ENCODE measurements at regions not wholly inside any gene's neighbourhood (a gene's known extent, or its start where the extent isn't known, plus 50 kb on each side); places are given as distances from the start of the nearest gene placed in this dataset.

DNA sequence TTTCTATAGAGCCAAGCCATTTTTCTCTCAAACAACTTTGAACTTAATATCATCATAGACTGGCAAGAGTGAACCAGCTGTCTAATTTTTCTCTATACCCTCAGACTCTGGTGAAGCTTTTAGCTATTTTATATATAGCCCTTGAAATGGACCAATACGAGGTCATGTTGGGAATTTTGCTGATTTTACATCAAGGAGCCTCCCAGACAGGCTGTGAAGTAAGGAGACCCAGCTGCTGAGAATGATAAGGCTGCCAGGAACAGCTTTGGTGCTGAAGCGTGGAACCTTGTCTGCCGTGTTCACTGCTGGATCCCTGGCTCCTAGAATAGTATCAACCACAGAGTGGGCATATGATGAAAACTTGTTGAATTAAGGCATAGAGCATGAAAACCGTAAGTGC, 326.2 kb upstream of the NAV3 start:
- DNase-seq (ENCODE audit: low read depth in 4 of 4, low spot score in 2 of 4), result no peak

DNA sequence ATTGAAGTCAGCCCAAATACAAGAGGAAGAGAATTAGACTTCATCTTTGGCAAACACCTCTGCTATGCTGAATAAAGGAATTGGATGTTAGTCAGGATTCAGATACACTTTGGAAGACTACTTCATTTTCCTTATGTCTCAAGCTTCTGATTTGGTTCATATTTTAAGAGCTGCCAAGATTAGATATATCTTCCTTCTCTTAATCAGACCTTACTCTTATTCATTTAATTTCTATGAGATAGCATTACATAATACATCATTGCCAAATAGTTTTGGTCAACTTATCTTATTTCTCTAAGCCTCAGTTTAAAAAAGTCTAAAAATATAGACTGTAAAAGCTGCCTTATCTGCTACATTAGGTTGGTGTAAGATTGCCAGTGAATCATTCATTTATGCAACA, 330.6 kb upstream of the NAV3 start:
- DNase-seq (ENCODE audit: low read depth in 4 of 4, low spot score in 2 of 4), result no peak

DNA sequence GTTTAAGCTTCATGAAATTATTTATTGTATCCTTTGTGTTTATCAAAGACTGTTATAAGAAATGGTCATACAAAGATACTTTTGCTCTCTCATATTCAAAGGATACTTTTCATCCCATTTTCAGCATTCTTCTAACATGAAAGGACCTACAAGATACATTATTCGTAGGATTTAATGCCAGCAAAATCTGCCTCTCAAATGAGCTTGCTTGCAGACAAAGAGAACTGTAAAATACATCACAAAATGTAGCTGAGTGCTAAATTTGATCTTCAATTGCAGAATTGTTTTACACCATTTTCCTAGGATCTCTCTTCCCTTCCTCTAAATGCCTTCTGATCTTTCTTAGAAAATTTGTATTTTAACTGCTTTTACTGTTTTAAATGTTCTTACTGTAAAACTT, 333.0 kb upstream of the NAV3 start:
- no peak for DNase-seq (ENCODE audit: low read depth in 4 of 4, low spot score in 2 of 4)

DNA sequence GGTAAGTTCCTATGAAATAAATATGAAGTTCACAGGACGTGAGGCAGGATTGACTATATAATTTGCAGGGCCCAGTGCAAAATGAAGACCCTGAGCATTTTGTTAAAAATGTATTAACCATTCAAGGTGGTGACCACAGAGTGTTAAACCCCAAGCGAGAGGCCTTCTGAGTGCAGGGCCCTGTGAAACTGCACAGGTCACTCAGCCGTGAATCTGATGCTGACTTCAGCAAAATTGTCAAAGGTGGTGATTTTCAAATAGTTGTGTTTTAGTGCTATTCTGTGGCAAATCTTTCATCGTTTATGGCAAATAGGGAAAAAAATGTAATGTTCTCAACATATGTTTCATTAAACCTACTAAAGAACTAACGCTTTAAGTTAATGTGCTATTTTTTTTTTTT, 334.0 kb upstream of the NAV3 start:
- no peak for DNase-seq (ENCODE audit: low read depth in 4 of 4, low spot score in 2 of 4)

DNA sequence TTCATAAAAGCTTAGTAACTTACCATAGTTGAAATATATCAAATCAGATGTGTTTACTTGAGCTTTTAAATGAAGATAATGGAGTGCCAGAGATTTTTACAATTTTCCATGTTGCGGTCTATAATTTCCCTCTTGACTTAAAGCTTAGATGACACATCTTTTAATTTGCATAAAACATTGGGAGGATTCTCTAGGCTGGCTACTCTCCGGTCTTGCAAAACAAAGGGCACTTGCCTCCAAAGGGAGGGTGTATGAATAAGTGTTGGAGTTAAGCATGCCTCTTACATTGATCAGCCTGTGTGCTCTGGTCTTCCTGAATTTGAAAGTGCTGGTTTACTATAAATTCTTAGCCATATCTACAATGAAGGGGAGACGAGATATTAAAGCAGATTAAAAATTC, 336.4 kb upstream of the NAV3 start:
- no peak for DNase-seq (ENCODE audit: low read depth in 4 of 4, low spot score in 2 of 4)

DNA sequence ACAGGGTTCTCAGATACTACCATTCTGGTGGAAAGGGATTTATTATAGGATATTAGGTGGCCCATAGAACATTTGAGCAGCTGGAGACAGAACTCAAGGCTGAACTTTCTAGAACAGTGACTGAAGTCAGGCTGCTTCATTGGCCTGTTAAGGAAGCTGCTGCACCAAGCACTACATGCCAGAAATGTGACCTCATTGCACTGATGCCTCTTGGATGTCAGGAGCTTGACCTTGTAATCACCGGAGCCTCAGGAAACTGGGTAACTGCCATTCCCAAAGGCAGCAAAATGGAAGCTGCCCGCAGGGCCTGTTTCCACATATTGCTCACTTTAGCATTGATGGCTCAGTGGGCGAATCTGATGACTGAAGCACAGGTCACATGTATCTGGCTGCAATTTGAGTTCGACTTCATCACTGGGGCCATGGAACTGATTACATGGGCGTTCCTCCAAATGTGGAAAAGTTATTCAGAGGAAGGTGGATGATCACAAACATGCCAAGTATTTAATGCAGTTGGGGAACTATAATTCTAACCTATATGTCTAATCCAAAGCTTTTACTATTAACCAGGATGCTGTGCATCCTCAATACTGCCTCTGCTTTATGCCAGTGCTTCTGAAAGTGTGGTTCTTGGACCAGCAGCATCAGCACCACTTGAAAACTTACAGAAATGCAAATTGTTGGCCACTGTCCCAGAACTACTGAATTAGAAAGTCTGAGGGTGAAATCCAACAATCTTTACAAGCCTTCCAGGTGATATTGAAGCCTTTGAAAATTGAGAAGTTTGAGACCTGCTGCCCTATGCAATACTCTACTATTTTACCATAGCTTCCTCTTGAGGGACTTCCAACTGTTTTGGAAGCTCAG, 337.2 kb upstream of the NAV3 start:
- no peak for DNase-seq (ENCODE audit: low read depth in 4 of 4, low spot score in 2 of 4)

DNA sequence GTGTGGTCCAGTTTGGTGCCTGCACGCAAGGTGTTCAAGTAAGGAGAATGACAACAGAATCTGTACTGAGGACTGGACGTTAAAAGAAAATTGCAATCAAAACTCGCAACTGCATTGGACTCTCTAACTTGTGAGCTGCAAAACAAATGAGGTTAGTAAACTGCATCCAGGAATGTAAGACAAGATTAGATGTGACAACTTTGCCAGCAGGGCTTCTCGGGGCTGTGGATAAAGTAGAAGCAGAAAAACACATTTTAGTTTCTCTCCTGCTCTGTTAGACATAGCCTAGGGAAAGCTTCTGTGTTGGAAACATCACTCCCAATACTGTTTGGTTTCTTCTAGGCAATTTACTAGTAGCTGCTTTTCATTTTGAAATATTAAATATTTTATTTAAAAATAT, 338.2 kb upstream of the NAV3 start:
- no peak for DNase-seq (ENCODE audit: low read depth in 4 of 4, low spot score in 2 of 4)

DNA sequence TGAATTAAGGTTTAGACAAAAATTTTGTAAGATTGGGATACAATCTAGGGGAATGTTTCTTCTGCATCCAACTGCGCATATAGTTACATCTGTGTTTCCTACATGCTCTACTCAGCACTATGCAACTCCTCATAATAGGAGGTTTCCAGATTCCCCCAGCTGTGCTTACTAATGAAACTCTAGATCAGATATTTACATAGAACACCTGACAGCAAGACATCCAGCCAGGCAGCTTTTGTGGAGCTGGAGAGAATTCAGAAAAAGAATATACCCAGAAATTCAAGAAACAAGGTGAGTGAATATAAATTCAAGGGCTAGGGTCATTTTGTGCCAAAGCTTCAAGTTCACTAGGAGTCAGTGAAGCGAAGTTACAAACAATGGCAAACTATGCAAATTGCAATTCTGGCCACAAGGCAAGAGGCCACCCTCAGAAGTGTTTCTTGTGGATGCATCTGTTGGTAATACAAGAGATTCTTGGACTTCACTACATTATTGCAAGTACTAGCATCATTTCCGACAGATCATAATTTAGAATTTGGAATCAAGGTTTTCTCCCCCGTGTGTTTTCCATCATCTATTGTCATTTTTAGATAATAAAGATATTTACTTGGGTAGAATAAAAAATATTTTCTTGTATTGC, 341.2 kb upstream of the NAV3 start:
- DNase-seq (ENCODE audit: low read depth in 4 of 4, low spot score in 2 of 4), result no peak

DNA sequence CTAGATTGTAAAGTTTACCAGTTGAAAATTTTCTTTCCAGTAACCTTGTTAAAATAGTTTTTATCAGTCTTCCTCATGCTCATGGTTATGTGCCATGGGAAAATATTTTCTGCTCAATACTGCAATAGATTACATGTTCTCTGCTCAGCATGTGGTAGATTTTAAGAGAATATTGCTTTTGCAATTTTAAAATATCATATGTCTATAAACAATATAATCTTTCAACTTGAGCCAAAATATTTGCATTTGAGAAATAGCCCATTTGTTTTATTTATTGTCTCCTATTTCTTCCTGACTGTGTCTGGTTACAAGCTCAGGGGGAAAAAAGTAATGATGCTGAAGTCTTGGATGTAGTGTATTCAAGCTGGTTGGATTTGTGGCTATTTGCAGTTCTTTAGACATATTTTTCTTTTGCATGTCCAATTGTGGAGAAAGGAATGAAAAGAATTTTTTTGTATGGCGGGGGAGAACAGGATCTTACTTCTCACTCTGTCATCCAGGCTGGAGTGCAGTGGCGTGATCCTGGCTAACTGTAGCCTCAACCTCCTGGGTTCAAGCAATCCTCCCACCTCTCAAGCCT, 342.6 kb upstream of the NAV3 start:
- peak in 2 of 4 donors; percentile 11 to 12 for DNase-seq (ENCODE audit: low read depth in 4 of 4, low spot score in 2 of 4)

DNA sequence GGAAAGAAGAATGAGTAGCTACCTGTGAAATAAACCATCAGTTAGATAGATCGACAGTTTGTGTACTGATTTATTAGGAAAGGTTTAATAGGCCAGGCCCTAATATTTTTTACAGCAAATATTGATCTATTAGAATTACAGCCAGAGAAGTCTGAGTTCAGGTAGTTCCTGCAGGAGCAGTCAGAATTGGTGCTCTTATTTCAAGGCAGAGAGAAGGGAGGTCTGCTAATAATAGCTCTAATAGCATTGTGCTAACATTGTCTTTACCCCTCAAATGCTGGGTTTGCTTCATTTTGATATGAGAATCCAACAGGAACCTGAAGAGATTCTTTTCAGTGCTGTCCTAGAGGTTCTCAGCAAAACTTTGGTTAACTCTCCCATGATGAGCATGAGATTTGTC, 343.8 kb upstream of the NAV3 start:
- DNase-seq (ENCODE audit: low read depth in 4 of 4, low spot score in 2 of 4), result no peak

DNA sequence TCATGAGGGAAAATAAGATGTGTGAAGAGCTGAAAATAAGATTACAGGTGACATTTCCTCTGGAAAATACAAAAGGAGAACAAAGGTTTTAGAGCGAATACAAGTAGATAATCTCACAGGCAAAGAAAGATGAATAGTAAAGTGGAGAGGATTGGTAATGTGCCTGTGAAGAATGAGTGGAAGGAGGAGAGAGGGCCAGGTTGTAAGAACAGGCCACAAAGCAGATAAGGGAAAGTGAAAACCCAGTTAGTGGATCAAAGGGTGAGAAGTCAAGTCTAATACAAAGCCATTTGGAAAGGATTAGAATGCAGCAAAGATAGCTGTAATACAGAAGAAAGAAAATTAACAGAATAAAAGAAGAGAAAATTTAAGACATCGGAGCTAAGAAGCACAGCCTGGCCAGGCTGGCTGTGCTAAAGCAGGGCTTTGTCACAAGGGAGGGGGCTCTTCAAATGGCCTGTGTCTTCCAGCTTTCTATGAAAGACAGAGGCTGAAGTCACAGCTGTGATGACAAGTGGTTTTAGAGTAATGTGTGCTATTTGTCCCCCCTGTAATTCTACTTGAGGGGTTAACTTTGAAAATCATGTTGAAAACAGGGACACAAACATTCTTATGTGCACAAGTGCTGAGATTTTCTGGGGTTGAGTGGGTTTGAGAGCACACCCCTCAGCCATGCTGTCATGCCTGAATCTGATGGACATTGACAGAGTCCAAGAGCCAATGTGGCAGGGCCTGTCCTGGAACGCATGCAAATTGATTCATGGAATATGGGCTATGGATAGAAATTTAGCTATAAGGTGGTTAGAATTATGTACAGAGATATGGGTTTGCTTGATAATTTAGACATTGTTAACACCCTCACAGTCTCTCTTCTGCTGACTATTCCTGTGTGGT, 344.5 kb upstream of the NAV3 start:
- no peak for DNase-seq (ENCODE audit: low read depth in 4 of 4, low spot score in 2 of 4)

DNA sequence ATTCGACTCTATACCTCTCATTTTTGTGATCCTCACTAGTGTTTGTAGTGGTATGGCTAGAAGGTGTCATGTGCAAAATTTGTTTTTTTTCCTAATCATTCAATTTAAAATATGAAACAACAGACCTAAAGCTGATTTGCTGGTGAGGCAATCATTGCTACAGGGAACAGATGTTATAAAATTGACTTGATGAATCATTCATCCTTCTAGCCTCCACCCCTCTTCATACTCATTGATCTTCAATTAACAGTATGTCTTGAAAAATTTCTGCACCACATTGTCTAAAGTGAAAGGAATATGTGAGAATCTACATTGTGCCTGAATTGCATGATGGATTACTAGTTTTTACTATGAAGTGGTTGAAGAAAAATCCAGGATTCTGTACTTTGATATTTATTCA, 349.0 kb upstream of the NAV3 start:
- DNase-seq (ENCODE audit: low read depth in 4 of 4, low spot score in 2 of 4), result no peak

DNA sequence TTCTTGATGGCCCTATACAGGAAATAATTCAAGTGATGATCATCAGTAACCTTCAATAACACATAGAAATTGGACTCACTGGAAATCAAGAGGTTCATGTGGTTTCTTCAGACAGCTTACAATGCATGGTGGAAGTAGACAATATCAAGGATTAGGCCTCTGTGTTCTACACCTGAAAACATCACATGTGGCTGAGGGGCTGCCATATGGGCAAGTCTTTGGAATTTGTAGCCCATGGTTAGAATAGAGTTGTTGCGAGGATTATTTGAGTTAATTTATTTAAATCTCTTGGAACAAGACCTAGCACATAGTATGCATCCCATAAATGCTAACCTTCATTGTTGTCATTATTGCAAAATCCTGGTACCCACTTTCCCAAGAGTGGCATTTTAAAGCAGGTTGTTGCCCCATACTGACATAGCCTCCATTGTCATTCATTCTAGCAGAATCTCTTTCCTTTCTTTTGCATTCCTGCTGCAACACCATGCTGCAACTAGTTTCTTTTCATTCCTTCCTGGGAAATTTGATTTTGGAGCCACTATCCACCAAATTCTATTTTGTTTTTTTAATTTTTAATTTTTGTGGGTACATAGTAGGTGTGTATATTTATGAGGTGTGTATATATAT, 352.7 kb upstream of the NAV3 start:
- DNase-seq (ENCODE audit: low read depth in 4 of 4, low spot score in 2 of 4), result no peak

DNA sequence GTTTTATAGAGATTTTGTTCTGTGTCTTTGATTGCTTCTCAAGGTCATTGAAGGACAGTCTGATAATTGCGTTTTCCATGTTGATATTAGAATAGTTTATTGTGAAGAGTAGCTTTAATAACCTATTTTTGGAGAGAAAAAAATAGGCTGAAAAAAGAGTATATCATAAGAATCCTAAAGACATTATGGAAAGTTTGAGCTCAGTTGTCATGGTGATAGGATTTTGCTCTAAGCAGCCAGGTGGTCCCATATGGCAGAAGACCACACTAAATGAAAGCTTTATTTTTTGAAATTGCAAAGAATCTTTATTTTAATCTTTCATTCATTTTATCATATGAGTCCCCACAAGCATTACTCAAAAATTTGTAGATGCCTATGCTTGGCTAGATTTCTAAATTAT, 358.9 kb upstream of the NAV3 start:
- no peak for DNase-seq (ENCODE audit: low read depth in 4 of 4, low spot score in 2 of 4)

DNA sequence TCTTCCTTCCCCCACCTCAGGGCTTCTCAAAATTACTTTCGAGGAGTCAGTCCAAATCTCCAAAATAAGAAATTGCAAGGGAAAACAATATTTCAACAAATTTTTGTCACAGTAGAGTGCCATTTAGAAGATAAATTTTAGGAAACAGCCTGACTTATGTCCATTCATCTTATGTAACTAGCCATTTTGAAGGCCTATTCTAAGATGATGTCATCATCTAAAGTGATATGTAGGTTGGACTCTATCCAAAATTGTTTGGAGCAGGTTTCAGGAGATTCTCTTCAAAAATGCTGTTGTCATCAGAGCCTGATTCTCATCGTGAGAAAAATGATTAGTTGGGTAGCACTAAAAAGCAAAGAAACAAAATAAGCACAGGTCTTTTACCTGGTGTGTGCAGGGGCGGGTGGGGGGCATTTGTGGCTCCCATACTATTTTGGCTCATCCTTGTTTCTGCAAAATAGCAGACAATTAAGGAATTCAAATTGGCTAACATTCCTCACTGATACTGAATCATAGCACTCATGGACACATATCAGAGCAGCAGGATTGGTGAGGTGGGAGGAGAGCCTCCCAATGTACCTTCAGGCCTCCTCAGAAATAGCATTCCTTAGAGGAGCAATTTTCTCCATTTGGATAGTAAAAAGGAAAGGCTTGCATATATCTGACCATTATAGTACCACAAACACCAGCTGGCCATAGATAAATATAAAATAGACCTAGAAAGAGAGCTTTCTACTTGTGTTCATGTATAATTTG, 360.9 kb upstream of the NAV3 start:
- DNase-seq (ENCODE audit: low read depth in 4 of 4, low spot score in 2 of 4), result no peak

DNA sequence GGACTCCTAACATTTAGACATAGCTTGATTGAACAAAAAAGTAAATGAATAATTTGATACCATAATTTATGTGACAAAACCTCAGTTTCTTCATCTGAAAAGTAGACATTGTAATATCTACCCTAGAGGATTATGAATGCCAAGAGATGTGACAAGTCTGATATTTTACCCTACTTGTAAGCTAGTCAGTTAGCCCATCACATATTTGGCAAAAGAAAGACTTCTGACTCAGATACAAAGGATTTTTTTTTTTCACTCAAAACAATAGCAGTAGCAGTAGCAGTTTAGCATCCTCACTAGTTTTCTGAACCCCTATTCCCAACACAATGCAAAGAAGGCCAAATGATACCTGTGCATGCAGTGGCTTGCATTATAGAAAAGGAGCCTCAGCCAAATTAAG, 377.3 kb upstream of the E2F7 start:
- DNase-seq (ENCODE audit: low read depth in 4 of 4, low spot score in 2 of 4), result no peak

DNA sequence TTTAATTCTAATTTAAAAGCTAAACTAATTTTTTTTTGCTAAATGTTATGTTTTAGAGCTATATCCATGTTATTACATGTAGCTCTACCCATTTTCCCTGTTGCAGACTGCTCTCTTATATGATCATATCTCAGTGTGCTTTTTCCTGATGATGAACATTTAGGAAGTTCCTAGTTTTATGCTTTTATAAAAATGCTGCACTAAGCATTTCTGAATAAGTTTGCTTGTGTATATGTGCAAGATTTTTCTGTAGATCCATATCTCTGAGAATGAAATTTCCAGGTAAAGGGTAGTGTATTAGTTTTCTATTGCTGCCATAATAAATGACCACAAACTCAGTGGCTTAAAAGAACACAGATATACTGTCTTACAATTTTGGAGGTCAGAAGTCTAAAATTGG, 374.4 kb upstream of the E2F7 start:
- no peak for DNase-seq (ENCODE audit: low read depth in 4 of 4, low spot score in 2 of 4)

DNA sequence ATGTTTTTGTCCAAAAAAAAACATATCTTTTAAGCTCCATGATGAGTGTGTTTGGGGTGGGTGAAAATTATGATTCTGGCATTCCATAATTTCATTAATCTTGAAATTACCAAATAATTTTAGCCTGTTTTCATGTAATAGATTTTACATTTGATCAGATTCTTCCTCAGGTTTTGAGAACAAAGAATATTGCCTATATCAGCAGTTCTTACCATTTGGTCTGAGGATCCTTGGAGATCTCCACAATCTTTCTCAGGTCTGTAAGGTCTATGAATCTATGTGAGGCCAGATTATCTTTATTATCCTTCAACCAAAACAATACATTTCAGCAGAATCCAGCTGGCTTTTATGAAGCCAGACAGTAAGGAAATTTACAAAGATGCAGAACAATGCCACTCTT, 373.3 kb upstream of the E2F7 start:
- DNase-seq (ENCODE audit: low read depth in 4 of 4, low spot score in 2 of 4), result no peak

DNA sequence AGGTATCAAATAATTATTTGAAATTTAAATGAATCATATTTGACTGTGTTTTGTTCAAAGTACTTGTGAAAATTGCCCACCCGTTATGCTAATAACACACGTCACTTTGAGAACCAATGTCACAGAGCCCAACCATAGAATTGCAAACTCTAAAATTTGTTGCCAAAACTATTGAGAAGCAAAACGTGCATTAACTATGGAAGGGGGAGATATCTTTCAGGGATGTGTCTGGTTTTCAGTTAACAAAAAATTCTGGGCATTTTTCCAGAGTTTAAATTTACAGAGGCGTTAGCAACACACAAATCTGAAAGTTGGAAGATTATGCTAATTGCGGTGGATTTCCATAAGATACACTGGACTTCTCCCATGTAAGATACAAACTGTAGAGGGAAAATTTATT, 371.8 kb upstream of the E2F7 start:
- no peak for DNase-seq (ENCODE audit: low read depth in 4 of 4, low spot score in 2 of 4)

Measured in left renal cortex interstitium (tissue), 4 donors.